OCI-LY1 (cell line): ENCODE measurements at regions not wholly inside any gene's neighbourhood (a gene's known extent, or its start where the extent isn't known, plus 50 kb on each side); places are given as distances from the start of the nearest gene placed in this dataset.
"Not testable (repeated sequence)": the region's sequence is repeated elsewhere in the genome, so short reads cannot be mapped to it uniquely, and the experiment has no call there.

Source experiments
- H2AFZ ChIP-seq: fragments of 200-600 bp; sonication (generic), shearing (Covaris generic); 2 replicates; pipeline ENCODE4 v1.6.0; 2014; ENCODE audit warnings: antibody characterized with exemption, mild to moderate bottlenecking, low read length
- H3F3A ChIP-seq: fragments of 200-600 bp; sonication (generic), shearing (Covaris generic); 2 replicates; pipeline ENCODE4 v1.6.0; 2014; ENCODE audit warnings: mild to moderate bottlenecking, antibody characterized with exemption, low read length, moderate library complexity; ENCODE audit not compliant: insufficient read depth
- H3K27ac ChIP-seq: fragments of 200-600 bp; sonication (generic); 2 replicates; pipeline ENCODE4 v1.5.1; 2014; ENCODE audit warnings: low read length, mixed run types, mild to moderate bottlenecking, low read depth; ENCODE audit not compliant: poor library complexity, severe bottlenecking
- H3K27me3 ChIP-seq: fragments of 200-600 bp; sonication (generic); 2 replicates; pipeline ENCODE4 v1.6.0; 2014; ENCODE audit warnings: antibody characterized with exemption, mild to moderate bottlenecking, low read length, moderate library complexity; ENCODE audit not compliant: insufficient read depth
- H3K36me3 ChIP-seq: fragments of 200-600 bp; sonication (generic); 2 replicates; pipeline ENCODE4 v1.6.1; 2014; ENCODE audit warnings: mild to moderate bottlenecking, antibody characterized with exemption, low read length, moderate library complexity, mixed read lengths; ENCODE audit not compliant: insufficient read depth
- H3K4me1 ChIP-seq: fragments of 200-600 bp; sonication (generic); 2 replicates; pipeline ENCODE4 v1.5.1; 2014; ENCODE audit warnings: mild to moderate bottlenecking, low read length, moderate library complexity; ENCODE audit not compliant: insufficient read depth, severe bottlenecking
- H3K4me2 ChIP-seq: fragments of 200-600 bp; sonication (generic), shearing (Covaris generic); 2 replicates; pipeline ENCODE4 v1.6.1; 2014; ENCODE audit warnings: low read length
- H3K4me3 ChIP-seq: fragments of 200-600 bp; sonication (generic); 2 replicates; pipeline ENCODE4 v1.5.1; 2014; ENCODE audit warnings: low read length, low read depth, mild to moderate bottlenecking, mixed read lengths; ENCODE audit not compliant: poor library complexity, severe bottlenecking
- H3K79me2 ChIP-seq: fragments of 200-600 bp; shearing (Covaris generic); 2 replicates; pipeline ENCODE4 v1.6.1; 2016; ENCODE audit warnings: mixed run types, low read length, mixed read lengths; ENCODE audit not compliant: insufficient read depth
- H3K9ac ChIP-seq: fragments of 200-600 bp; sonication (generic), shearing (Covaris generic); 2 replicates; pipeline ENCODE4 v1.6.1; 2014; ENCODE audit warnings: mild to moderate bottlenecking, low read length, mixed read lengths
- H3K9me2 ChIP-seq: fragments of 200-600 bp; sonication (generic), shearing (Covaris generic); 2 replicates; pipeline ENCODE4 v1.6.1; 2014; ENCODE audit warnings: low read depth, mild to moderate bottlenecking, low read length, mixed read lengths
- H3K9me3 ChIP-seq: fragments of 200-600 bp; shearing (Covaris generic); 2 replicates; pipeline ENCODE4 v1.6.1; 2014; ENCODE audit warnings: low read length, mixed read lengths
- H4K20me1 ChIP-seq: fragments of 200-600 bp; sonication (generic), shearing (Covaris generic); 2 replicates; pipeline ENCODE4 v1.6.0; 2016; ENCODE audit warnings: mild to moderate bottlenecking, low read length; ENCODE audit not compliant: insufficient read depth
- CTCF ChIP-seq: fragments of 200-600 bp; sonication (generic), shearing (Covaris generic); IDR thresholded peaks from 2 replicates; pipeline ENCODE4 v1.5.1; 2017; ENCODE audit warnings: mild to moderate bottlenecking, antibody characterized with exemption, low read length, moderate library complexity, mixed read lengths
- EZH2 ChIP-seq: fragments of 200-600 bp; sonication (generic), shearing (Covaris generic); IDR thresholded peaks from 2 replicates; pipeline ENCODE4 v1.8.0; 2017; ENCODE audit warnings: borderline replicate concordance, mixed run types, mild to moderate bottlenecking, antibody characterized with exemption, low read length, moderate library complexity, mixed read lengths

- no peaks in the 10 kb centered on the region for H3K9me2 ChIP-seq
- H2AFZ ChIP-seq, result no peak overlapping the region
- no peak overlapping the region for H3K4me3 ChIP-seq
- no peaks in the 10 kb centered on the region for H3K4me1 ChIP-seq
- TF ChIP-seq CTCF (no peak), EZH2 (no peak)
- no peak overlapping the region for H3K27ac ChIP-seq
- H3K36me3 ChIP-seq, result no peaks in the 10 kb centered on the region
- H4K20me1 ChIP-seq, result no peaks in the 10 kb centered on the region
- H3K4me2 ChIP-seq, result no peak overlapping the region
- no peaks in the 10 kb centered on the region for H3K79me2 ChIP-seq
- no peaks in the 10 kb centered on the region for H3K27me3 ChIP-seq
- no peaks in the 10 kb centered on the region for H3K9me3 ChIP-seq
- H3F3A ChIP-seq, result no peaks in the 10 kb centered on the region
- no peak overlapping the region for H3K9ac ChIP-seq
Observed at GRCh38 chr18:45342653-45343052, 272.6 kb upstream of the SLC14A2 start.

GRCh38 chr18:45343365-45343764 lies 271.9 kb upstream of the SLC14A2 start:
- H3K4me3 ChIP-seq, result no peak overlapping the region
- H3K36me3 ChIP-seq, result no peaks in the 10 kb centered on the region
- no peak overlapping the region for H3K27ac ChIP-seq
- H4K20me1 ChIP-seq, result no peaks in the 10 kb centered on the region
- no peaks in the 10 kb centered on the region for H3K27me3 ChIP-seq
- no peak overlapping the region for H2AFZ ChIP-seq
- no peaks in the 10 kb centered on the region for H3K4me1 ChIP-seq
- H3F3A ChIP-seq, result no peaks in the 10 kb centered on the region
- H3K9me3 ChIP-seq, result no peaks in the 10 kb centered on the region
- H3K79me2 ChIP-seq, result no peaks in the 10 kb centered on the region
- no peaks in the 10 kb centered on the region for H3K9me2 ChIP-seq
- no peak overlapping the region for H3K9ac ChIP-seq
- no peak overlapping the region for H3K4me2 ChIP-seq
- TF ChIP-seq EZH2, result no peak
- no peak for TF ChIP-seq CTCF

DNA sequence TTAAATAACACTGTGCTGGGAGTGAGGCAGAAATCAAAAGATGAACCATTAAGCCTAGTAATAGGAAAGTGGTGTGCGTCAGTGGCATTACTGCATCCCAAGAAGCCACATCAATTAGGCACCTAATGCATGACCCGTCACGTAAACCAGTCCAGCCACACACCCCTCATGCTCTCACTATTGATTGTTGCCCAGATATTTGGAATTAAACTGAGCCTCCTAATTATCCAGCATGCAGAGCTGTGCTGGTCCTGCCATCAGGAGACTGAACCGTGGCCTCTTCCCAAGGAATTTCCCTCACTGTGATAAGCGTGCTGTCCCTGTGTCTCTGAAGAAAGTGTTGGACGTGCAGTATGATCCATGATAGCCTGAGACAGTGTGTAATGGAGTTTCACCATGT lies 270.6 kb upstream of the SLC14A2 start:
- not testable (repeated sequence) for H3K4me2 ChIP-seq, H3K9ac ChIP-seq, H3K27ac ChIP-seq, H2AFZ ChIP-seq, H3K9me3 ChIP-seq, H3K4me1 ChIP-seq, H3K27me3 ChIP-seq, H3F3A ChIP-seq, H4K20me1 ChIP-seq, H3K9me2 ChIP-seq, H3K79me2 ChIP-seq, H3K36me3 ChIP-seq, H3K4me3 ChIP-seq

DNA sequence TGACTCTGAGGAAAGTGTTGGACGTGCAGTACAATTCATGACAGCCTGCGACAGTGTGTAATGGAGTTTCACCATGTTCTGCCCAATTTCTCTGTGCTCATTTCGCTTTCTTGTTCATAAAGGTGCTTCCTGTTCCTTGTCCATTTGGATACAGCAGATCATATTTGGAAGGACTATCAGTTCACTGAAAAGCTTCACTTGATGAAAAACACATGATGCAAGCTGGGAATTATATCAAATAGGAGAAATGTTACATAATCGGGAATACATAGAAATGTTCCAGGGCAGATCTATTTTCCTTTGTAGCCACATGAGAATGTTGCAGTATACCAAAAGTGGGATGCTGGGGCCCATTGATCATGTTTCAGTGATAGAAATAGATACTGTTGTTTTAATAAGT lies 266.3 kb upstream of the SLC14A2 start:
- Histone ChIP-seq H3K9me3 (no peaks in the 10 kb centered on the region), H3K9ac (no peak overlapping the region), H3K79me2 (no peaks in the 10 kb centered on the region), H3K4me2 (no peak overlapping the region), H3K9me2 (no peaks in the 10 kb centered on the region), H3F3A (no peaks in the 10 kb centered on the region), H4K20me1 (no peaks in the 10 kb centered on the region), H3K4me3 (no peak overlapping the region), H2AFZ (no peak overlapping the region), H3K36me3 (no peaks in the 10 kb centered on the region), H3K4me1 (no peaks in the 10 kb centered on the region), H3K27ac (no peak overlapping the region), H3K27me3 (no peaks in the 10 kb centered on the region)
- TF ChIP-seq CTCF (no peak), EZH2 (no peak)
